ENCODE measurements at regions not wholly inside any gene's neighbourhood (a gene's known extent, or its start where the extent isn't known, plus 50 kb on each side); places are given as distances from the start of the nearest gene placed in this dataset.

DNA sequence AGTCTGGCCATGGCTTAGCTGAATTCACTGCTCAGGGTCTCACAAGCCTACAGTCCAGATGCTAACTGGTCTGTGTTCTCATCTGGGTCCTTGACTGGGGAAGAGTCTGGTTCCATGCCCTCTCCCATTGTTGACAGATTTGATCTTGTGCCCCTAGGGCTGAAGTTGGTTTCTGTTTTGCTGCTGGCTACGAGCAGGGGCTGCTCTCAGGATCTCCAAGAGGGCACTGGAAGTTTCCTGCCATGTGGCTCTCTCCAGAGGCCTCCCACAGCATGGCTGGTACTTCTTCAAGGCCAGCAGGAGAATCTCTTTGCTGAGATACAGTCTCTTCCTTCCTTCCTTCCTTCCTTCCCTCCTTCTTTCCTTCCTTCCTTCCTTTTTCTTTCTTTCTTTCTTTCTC, 78.1 kb downstream of the SPP2 start:
- no peak for TF ChIP-seq TAF1 (IDR thresholded peaks at IDR 0.05; ENCODE audit: low read depth, low read length)
- no peak for TF ChIP-seq POLR2A (IDR thresholded peaks at IDR 0.05; ENCODE audit: low read depth, low read length)
- no peak for TF ChIP-seq POLR2AphosphoS5 (IDR thresholded peaks at IDR 0.05; ENCODE audit: low read depth, low read length)
- no peak for TF ChIP-seq POU2F2 (IDR thresholded peaks at IDR 0.05; ENCODE audit: low read depth, low read length)
- no peak for TF ChIP-seq PAX5 (IDR thresholded peaks at IDR 0.05; ENCODE audit: insufficient read depth, low read length, severe bottlenecking)
- no peak for TF ChIP-seq SPI1 (IDR thresholded peaks at IDR 0.05; ENCODE audit: low read depth, low read length)
